ENCODE measurements at regions not wholly inside any gene's neighbourhood (a gene's known extent, or its start where the extent isn't known, plus 50 kb on each side); places are given as distances from the start of the nearest gene placed in this dataset.
A peak's percentile ranks its signal among the peaks of the same experiment; 100 is the strongest.

DNA sequence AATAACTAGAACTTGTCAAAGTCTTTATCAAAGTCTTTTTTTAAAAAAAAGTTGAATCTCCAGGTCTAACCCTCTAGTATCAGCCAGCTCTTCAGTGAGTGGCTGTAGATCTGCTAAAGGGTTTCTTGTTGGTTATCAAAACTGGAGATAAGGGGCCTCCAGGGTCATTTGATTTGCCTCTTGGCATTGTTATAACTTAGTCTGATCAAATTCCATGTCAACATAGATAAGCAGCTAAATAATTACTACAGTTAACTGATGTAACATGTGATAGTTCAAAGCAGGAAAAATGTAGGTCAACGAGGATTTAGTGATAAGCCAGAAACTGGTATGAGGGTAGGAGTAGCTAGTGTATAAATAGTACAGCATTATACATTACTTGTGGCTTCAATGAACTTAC, 465.1 kb downstream of the PDHA2 start:
- Histone ChIP-seq H3K4me2 (ENCODE audit: insufficient read depth, low read length) (no peak overlapping the region), H3K27ac (ENCODE audit: low read depth, low read length) (no peak overlapping the region), H3K79me2 (ENCODE audit: insufficient read depth, low read length) (no peaks in the 10 kb centered on the region), H3K4me1 (ENCODE audit: insufficient read depth, low read length) (no peaks in the 10 kb centered on the region), H2AFZ (ENCODE audit: low read length) (no peak overlapping the region), H3K36me3 (ENCODE audit: insufficient read depth, low read length) (no peaks in the 10 kb centered on the region), H3K4me3 (ENCODE audit: insufficient read depth, low read length) (no peak overlapping the region), H3K9me3 (ENCODE audit: low read depth, low read length) (no peaks in the 10 kb centered on the region), H3K27me3 (ENCODE audit: insufficient read depth, low read length) (no peaks in the 10 kb centered on the region), H4K20me1 (ENCODE audit: insufficient read depth, low read length) (no peaks in the 10 kb centered on the region)
- DNase-seq (ENCODE audit: insufficient read length, low spot score, missing footprints), result no peak
- TF ChIP-seq, protein P1, sequence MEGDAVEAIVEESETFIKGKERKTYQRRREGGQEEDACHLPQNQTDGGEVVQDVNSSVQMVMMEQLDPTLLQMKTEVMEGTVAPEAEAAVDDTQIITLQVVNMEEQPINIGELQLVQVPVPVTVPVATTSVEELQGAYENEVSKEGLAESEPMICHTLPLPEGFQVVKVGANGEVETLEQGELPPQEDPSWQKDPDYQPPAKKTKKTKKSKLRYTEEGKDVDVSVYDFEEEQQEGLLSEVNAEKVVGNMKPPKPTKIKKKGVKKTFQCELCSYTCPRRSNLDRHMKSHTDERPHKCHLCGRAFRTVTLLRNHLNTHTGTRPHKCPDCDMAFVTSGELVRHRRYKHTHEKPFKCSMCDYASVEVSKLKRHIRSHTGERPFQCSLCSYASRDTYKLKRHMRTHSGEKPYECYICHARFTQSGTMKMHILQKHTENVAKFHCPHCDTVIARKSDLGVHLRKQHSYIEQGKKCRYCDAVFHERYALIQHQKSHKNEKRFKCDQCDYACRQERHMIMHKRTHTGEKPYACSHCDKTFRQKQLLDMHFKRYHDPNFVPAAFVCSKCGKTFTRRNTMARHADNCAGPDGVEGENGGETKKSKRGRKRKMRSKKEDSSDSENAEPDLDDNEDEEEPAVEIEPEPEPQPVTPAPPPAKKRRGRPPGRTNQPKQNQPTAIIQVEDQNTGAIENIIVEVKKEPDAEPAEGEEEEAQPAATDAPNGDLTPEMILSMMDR (IDR thresholded peaks at IDR 0.05; ENCODE audit: extremely low read depth, low read depth, low read length), result no peak

DNA sequence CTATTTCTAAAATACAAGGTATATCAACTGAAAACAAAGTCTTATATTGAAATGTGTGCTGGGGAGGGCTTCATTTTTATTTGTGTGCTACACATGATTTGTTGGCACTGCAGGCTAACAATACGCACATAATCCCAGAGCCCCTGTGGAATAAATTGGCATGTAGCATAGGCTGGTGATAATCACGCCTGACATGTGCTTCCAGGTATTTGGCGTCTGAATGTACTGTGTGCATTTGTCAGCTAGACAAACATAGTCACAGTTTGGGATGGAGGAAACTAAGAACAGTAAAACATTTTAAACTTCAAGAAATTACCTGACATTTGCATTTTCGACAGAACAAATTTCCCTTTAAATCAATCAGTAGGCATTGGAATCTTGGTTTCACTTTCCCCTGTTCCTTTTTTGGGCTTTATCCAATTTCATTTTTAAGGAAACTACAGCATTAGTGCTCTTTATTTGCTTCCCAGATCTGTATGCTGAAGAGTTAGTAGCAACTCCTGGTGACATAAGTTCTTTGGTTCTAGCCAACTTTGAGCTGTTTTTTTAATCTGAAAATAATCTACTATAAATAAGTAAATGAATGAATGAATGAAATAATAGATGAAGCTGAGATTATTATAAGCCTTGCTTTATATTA, 472.3 kb downstream of the PDHA2 start:
- no peaks in the 10 kb centered on the region for H3K36me3 ChIP-seq (ENCODE audit: insufficient read depth, low read length)
- no peak for DNase-seq (ENCODE audit: insufficient read length, low spot score, missing footprints)
- TF ChIP-seq, protein P1 (IDR thresholded peaks at IDR 0.05; ENCODE audit: extremely low read depth, low read depth, low read length), result no peak
- H3K4me3 ChIP-seq (ENCODE audit: insufficient read depth, low read length), result peak overlapping the region; percentile 65
- H3K79me2 ChIP-seq (ENCODE audit: insufficient read depth, low read length), result no peaks in the 10 kb centered on the region
- peak overlapping the region; percentile 51 for H2AFZ ChIP-seq (ENCODE audit: low read length)
- no peak overlapping the region for H3K27ac ChIP-seq (ENCODE audit: low read depth, low read length)
- no peaks in the 10 kb centered on the region for H4K20me1 ChIP-seq (ENCODE audit: insufficient read depth, low read length)
- H3K9me3 ChIP-seq (ENCODE audit: low read depth, low read length), result no peaks in the 10 kb centered on the region
- H3K4me1 ChIP-seq (ENCODE audit: insufficient read depth, low read length), result no peaks in the 10 kb centered on the region
- no peaks in the 10 kb centered on the region for H3K27me3 ChIP-seq (ENCODE audit: insufficient read depth, low read length)
- peak overlapping the region; percentile 65 for H3K4me2 ChIP-seq (ENCODE audit: insufficient read depth, low read length)

DNA sequence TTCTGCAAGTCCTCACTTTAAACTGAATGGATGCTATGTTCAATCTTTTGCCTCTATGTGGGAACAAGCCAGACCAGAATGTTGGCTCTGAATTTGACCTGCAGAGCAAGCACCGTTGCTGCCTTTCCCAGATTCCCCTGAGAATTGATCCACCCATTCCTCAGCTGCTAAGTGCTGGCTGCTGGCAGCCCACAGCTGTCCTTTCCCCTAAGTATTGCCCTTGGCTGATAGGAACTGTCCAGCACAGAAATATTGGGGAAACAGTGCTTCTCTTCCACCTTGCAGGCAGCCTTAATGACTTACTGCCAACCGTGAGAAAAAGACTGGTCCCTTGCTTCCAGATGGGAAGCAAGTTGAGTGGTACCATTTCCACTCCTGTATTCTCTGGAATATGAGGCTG, 475.9 kb downstream of the PDHA2 start:
- Histone ChIP-seq H3K27ac (ENCODE audit: low read depth, low read length) (no peak overlapping the region), H2AFZ (ENCODE audit: low read length) (no peak overlapping the region), H3K4me1 (ENCODE audit: insufficient read depth, low read length) (no peaks in the 10 kb centered on the region), H3K4me2 (ENCODE audit: insufficient read depth, low read length) (no peak overlapping the region), H3K36me3 (ENCODE audit: insufficient read depth, low read length) (no peaks in the 10 kb centered on the region), H3K79me2 (ENCODE audit: insufficient read depth, low read length) (no peaks in the 10 kb centered on the region), H3K27me3 (ENCODE audit: insufficient read depth, low read length) (no peaks in the 10 kb centered on the region), H3K9me3 (ENCODE audit: low read depth, low read length) (no peaks in the 10 kb centered on the region), H3K4me3 (ENCODE audit: insufficient read depth, low read length) (no peak overlapping the region), H4K20me1 (ENCODE audit: insufficient read depth, low read length) (no peaks in the 10 kb centered on the region)
- DNase-seq (ENCODE audit: insufficient read length, low spot score, missing footprints), result no peak
- TF ChIP-seq, protein P1 (IDR thresholded peaks at IDR 0.05; ENCODE audit: extremely low read depth, low read depth, low read length), result no peak

DNA sequence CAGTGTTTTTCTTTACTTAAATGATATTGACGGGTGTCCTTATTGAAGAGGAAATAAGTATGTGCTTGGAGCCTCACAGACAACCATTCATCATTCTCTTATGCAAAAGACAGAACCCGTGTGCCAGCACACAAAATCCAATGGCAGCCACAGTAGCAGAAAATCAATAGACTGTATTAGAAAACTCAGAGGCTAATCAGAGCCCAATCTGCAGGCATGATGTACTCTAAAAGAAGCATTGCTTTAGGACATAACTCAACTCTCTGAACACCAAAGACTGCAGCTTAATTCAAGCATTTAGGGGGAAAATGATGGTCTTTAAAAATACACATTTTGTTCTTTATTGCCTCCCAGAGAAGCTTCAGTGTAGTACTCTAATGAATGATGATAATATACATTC, 476.9 kb downstream of the PDHA2 start:
- H3K36me3 ChIP-seq (ENCODE audit: insufficient read depth, low read length), result no peaks in the 10 kb centered on the region
- no peak overlapping the region for H3K4me2 ChIP-seq (ENCODE audit: insufficient read depth, low read length)
- H3K4me1 ChIP-seq (ENCODE audit: insufficient read depth, low read length), result no peaks in the 10 kb centered on the region
- H2AFZ ChIP-seq (ENCODE audit: low read length), result no peak overlapping the region
- DNase-seq (ENCODE audit: insufficient read length, low spot score, missing footprints), result no peak
- TF ChIP-seq, protein P1 (IDR thresholded peaks at IDR 0.05; ENCODE audit: extremely low read depth, low read depth, low read length), result no peak
- no peaks in the 10 kb centered on the region for H3K79me2 ChIP-seq (ENCODE audit: insufficient read depth, low read length)
- no peaks in the 10 kb centered on the region for H4K20me1 ChIP-seq (ENCODE audit: insufficient read depth, low read length)
- no peak overlapping the region for H3K27ac ChIP-seq (ENCODE audit: low read depth, low read length)
- H3K9me3 ChIP-seq (ENCODE audit: low read depth, low read length), result no peaks in the 10 kb centered on the region
- H3K27me3 ChIP-seq (ENCODE audit: insufficient read depth, low read length), result no peaks in the 10 kb centered on the region
- H3K4me3 ChIP-seq (ENCODE audit: insufficient read depth, low read length), result no peak overlapping the region
